Sigmoid colon (tissue), 6 donors: ENCODE measurements at regions not wholly inside any gene's neighbourhood (a gene's known extent, or its start where the extent isn't known, plus 50 kb on each side); places are given as distances from the start of the nearest gene placed in this dataset.

Source experiments
- DNase-seq: peaks from one replicate; pipeline ENCODE4 v3.0.0-alpha.2; 2019
- H3K27ac ChIP-seq, 4 donors: fragments of 200-600 bp; sonication (generic); one replicate each; pipeline ENCODE4 v1.5.1; 2016 to 2019; ENCODE audit warnings: mild to moderate bottlenecking in 1 of 4
- H3K27me3 ChIP-seq, 3 donors: fragments of 200-600 bp; sonication (generic); one replicate each; pipeline ENCODE4 v1.5.1; 2019; ENCODE audit warnings: mild to moderate bottlenecking in 1 of 3
- H3K36me3 ChIP-seq, 4 donors: fragments of 200-600 bp; sonication (generic); one replicate each; pipeline ENCODE4 v1.5.1; 2016 to 2019
- H3K4me1 ChIP-seq, 4 donors: fragments of 200-600 bp; sonication (generic); one replicate each; pipeline ENCODE4 v1.5.1; 2017 to 2019
- H3K4me3 ChIP-seq, 4 donors: fragments of 200-600 bp; sonication (generic); one replicate each; pipeline ENCODE4 v1.5.1; 2017 to 2019; ENCODE audit warnings: mild to moderate bottlenecking in 2 of 4, moderate library complexity in 1 of 4
- H3K9me3 ChIP-seq, 4 donors: fragments of 200-600 bp in 3 of 4; sonication (generic) in 3 of 4; one replicate each; pipeline versions ENCODE4 v1.5.1 to v1.6.1; 2013 to 2019
- EP300 ChIP-seq, 4 donors: sonication (generic); formaldehyde crosslinking; IDR thresholded peaks; one replicate each; pipeline ENCODE4 v1.6.1; 2017; ENCODE audit warnings: antibody characterized with exemption in 4 of 4
- POLR2A ChIP-seq, 2 donors: fragments of 450-650 bp; IDR thresholded peaks; one replicate each; pipeline ENCODE4 v1.6.1; 2016; ENCODE audit warnings: antibody characterized with exemption in 2 of 2, mild to moderate bottlenecking in 2 of 2, moderate library complexity in 2 of 2
- POLR2AphosphoS5 ChIP-seq, 4 donors: sonication (generic); formaldehyde crosslinking; IDR thresholded peaks; one replicate each; pipeline ENCODE4 v1.6.1; 2017; ENCODE audit warnings: antibody characterized with exemption in 4 of 4
- WGBS, 2 donors: extraction: QIAGEN DNeasy Blood & Tissue Kit; methylation state at CpG; one replicate each; pipeline ENCODE4 v1.1.7; 2013; 5-methylcytosine and 5-hydroxymethylcytosine counted together
- intact Hi-C: fragments of 100-400 bp; cut with DNase I; formaldehyde crosslinking; loops from one replicate; pipeline ENCODE4 v1.15.1; 2023
- TF ChIP-seq, protein P1 (sequence below), 4 experiments: fragments of 450-650 bp in 3 of 4; fragments of 200-600 bp in 1 of 4; IDR thresholded peaks; one replicate each; pipeline ENCODE4 v1.5.1; 2016 to 2019; ENCODE audit warnings: antibody characterized with exemption in 4 of 4, mild to moderate bottlenecking in 3 of 4, moderate library complexity in 2 of 4
- donor health status: healthy with polysubstance abuse.
- donor health status: healthy.

DNA sequence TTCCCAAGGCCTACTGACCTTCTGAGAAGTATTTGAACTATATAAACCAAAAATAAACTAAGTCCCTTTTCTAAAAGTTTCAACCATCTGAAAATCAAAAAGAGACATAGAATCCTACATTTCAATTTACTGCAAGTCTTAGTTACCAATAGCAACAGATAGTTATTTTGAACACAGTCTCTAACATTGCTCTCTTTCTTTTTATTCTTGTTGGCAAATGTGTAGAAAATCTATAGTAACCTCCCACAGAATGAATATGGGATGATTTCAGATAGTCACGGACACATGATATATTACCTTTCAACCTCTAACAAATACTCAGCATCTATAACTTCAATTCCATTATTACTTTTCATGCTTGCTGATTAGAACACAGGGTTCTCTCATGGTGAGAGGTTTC is 68.9 kb upstream of the RAB3GAP2 start:
- no peaks in the 10 kb centered on the region for H3K9me3 ChIP-seq
- intact Hi-C loops, result no loop called here
- H3K27ac ChIP-seq, result no peak overlapping the region
- H3K4me1 ChIP-seq, result no peaks in the 10 kb centered on the region
- no peak overlapping the region for H3K4me3 ChIP-seq
- no peaks in the 10 kb centered on the region for H3K36me3 ChIP-seq
- H3K27me3 ChIP-seq, result no peaks in the 10 kb centered on the region
- no peak for DNase-seq
- TF ChIP-seq EP300 (IDR thresholded peaks at IDR 0.05) (no peak), POLR2A (IDR thresholded peaks at IDR 0.05) (no peak), POLR2AphosphoS5 (IDR thresholded peaks at IDR 0.05) (no peak)
- TF ChIP-seq, protein P1, sequence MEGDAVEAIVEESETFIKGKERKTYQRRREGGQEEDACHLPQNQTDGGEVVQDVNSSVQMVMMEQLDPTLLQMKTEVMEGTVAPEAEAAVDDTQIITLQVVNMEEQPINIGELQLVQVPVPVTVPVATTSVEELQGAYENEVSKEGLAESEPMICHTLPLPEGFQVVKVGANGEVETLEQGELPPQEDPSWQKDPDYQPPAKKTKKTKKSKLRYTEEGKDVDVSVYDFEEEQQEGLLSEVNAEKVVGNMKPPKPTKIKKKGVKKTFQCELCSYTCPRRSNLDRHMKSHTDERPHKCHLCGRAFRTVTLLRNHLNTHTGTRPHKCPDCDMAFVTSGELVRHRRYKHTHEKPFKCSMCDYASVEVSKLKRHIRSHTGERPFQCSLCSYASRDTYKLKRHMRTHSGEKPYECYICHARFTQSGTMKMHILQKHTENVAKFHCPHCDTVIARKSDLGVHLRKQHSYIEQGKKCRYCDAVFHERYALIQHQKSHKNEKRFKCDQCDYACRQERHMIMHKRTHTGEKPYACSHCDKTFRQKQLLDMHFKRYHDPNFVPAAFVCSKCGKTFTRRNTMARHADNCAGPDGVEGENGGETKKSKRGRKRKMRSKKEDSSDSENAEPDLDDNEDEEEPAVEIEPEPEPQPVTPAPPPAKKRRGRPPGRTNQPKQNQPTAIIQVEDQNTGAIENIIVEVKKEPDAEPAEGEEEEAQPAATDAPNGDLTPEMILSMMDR (IDR thresholded peaks at IDR 0.05), result no peak
- 79 to 93% methylated on average over 1 of the region's 1 CpG for WGBS, 2 donors

DNA sequence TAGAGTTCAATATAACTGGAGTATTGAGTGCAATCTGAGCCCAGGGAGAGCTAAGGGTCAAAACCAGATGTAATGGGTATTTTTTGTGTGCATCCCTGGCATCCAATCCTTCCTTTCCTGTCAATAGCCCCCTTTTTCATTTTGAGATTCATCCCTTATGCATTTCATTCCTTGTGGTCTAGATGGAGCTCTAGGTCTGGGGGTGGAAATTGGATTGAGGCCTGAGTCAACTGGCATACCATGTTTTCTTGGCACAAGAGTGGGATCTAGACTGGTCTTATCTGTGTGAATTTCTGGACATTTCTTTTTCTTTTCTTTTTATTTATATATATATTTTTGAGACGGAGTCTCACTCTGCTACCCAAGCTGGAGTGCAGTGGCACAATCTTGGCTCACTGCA is 67.3 kb upstream of the RAB3GAP2 start:
- H3K27me3 ChIP-seq, result no peaks in the 10 kb centered on the region
- no peaks in the 10 kb centered on the region for H3K9me3 ChIP-seq
- no peak overlapping the region for H3K4me3 ChIP-seq
- WGBS, 2 donors, result 96 to 100% methylated on average over 1 of the region's 1 CpG
- H3K27ac ChIP-seq, result no peak overlapping the region
- TF ChIP-seq POLR2A (IDR thresholded peaks at IDR 0.05), result no peak
- TF ChIP-seq POLR2AphosphoS5 (IDR thresholded peaks at IDR 0.05), result no peak
- no peak for TF ChIP-seq EP300 (IDR thresholded peaks at IDR 0.05)
- TF ChIP-seq, protein P1 (IDR thresholded peaks at IDR 0.05), result no peak
- intact Hi-C loops, result no loop called here
- no peak for DNase-seq
- H3K36me3 ChIP-seq, result no peaks in the 10 kb centered on the region
- H3K4me1 ChIP-seq, result no peaks in the 10 kb centered on the region

DNA sequence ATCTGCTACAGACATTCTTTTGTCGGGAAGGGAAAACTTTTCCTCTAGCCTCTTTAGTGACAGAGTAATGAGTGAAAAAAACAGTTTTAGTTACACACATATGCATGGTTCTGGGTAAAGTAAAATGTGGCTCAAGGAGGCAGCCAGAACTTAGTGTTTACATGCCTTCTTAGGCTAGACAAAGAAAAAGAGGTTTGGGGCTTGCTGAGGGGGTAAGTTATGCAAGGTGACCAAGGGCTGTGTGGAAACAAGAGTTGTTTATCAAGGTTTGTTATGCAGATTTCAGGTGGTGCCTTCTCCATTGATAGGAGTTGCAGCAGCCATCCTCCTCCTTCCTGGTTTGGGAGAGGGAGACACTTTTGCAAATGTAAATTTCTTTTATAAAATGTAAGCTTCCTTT is 66.5 kb upstream of the RAB3GAP2 start:
- H3K27ac ChIP-seq, result no peak overlapping the region
- H3K36me3 ChIP-seq, result no peaks in the 10 kb centered on the region
- H3K4me1 ChIP-seq, result no peaks in the 10 kb centered on the region
- H3K4me3 ChIP-seq, result no peak overlapping the region
- no peaks in the 10 kb centered on the region for H3K27me3 ChIP-seq
- intact Hi-C loops, result no loop called here
- TF ChIP-seq POLR2A (IDR thresholded peaks at IDR 0.05), result no peak
- TF ChIP-seq, protein P1 (IDR thresholded peaks at IDR 0.05), result no peak
- H3K9me3 ChIP-seq, result no peaks in the 10 kb centered on the region
- DNase-seq, result no peak
- WGBS, 2 donors, result 90 to 94% methylated on average over 1 of the region's 1 CpG

DNA sequence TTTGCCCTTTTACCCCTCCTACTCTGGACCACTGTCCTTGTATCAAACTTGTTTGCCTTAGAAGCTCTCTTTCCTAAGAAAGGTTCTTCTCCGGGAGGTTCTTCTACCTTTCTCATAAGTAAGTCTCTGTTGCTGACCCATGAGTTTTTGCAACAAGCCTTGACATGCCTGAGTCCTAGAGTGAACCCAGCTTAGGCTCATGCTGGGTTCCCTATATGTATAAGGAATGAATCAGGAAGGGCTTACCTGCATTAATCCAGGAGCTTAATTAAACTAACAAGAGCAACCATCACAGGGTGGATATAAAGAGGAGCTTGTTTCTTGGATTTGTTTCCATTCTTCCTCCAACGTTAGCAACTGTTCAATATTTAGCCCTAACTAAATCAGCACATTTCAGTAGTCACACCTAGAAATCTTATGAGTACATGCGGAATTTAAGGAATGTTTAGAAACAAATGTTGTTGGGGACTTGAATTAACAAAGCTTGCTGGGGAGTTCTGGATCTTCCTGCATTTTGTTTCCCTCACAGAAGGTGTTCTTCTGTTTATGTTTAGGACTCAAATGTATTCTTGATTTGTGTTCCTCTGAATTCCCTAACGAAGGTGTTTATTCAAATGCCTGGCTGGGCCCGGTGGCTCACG is 64.3 kb upstream of the RAB3GAP2 start:
- no peaks in the 10 kb centered on the region for H3K27me3 ChIP-seq
- WGBS, 2 donors, result 87 to 89% methylated on average over 6 of the region's 6 CpGs
- no peak for DNase-seq
- TF ChIP-seq, protein P1 (IDR thresholded peaks at IDR 0.05), result no peak
- TF ChIP-seq POLR2AphosphoS5 (IDR thresholded peaks at IDR 0.05) (no peak), POLR2A (IDR thresholded peaks at IDR 0.05) (no peak), EP300 (IDR thresholded peaks at IDR 0.05) (no peak)
- H3K27ac ChIP-seq, result no peak overlapping the region
- H3K4me3 ChIP-seq, result no peak overlapping the region
- no peaks in the 10 kb centered on the region for H3K36me3 ChIP-seq
- intact Hi-C loops, result no loop called here
- H3K4me1 ChIP-seq, result no peaks in the 10 kb centered on the region
- H3K9me3 ChIP-seq, result no peaks in the 10 kb centered on the region

DNA sequence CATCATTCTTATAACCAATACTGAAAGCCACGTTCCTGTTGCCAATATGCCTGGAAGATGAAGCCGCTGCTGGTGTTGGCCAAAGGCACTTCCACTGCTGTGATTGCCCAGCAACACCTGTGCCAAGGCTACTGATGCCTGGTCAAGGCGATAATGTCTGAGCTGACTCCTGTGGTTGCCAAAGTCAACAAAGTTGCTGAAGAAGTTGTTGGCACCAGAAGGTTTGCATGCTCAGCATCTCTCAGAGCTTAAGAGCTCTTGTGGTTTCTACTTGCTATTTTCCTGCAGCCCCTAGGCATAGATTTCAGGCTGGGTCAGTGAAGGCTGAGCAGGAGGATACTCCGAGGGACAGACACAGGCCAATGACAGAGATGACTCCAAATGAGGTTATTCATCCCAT is 63.4 kb upstream of the RAB3GAP2 start:
- Histone ChIP-seq H3K9me3 (no peaks in the 10 kb centered on the region), H3K4me1 (no peaks in the 10 kb centered on the region), H3K27me3 (no peaks in the 10 kb centered on the region), H3K27ac (no peak overlapping the region), H3K36me3 (no peaks in the 10 kb centered on the region), H3K4me3 (no peak overlapping the region)
- TF ChIP-seq, protein P1 (IDR thresholded peaks at IDR 0.05), result no peak
- TF ChIP-seq POLR2AphosphoS5 (IDR thresholded peaks at IDR 0.05) (no peak), EP300 (IDR thresholded peaks at IDR 0.05) (no peak), POLR2A (IDR thresholded peaks at IDR 0.05) (no peak)
- no peak for DNase-seq
- intact Hi-C loops, result no loop called here
- WGBS, 2 donors, result 78 to 92% methylated on average over 4 of the region's 4 CpGs
